ENCODE measurements at regions not wholly inside any gene's neighbourhood (a gene's known extent, or its start where the extent isn't known, plus 50 kb on each side); places are given as distances from the start of the nearest gene placed in this dataset.
A peak's percentile ranks its signal among the peaks of the same experiment; 100 is the strongest.

DNA sequence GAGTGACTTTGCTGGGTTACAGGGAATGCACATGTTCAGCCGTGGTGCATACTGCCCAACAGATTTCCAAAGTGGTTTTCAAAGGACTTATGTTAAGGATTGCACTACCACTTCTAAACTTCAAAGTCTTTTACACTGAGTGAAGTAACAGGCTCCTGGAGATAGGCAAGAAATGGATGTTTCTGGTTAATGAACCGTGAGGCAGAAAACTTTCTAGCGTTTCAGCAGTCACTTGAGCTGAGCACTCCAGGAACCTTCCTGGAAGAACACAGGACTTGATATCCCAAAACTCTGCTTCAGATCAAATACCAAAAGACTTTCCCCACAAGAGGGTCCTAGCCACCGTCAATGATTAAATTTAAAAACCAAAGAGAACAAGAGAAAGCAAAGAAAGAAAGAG, 74.3 kb upstream of the ATP1A1 start:
- H3K27me3 ChIP-seq: no peaks in the 10 kb centered on the region
- in situ Hi-C loops (cut with MboI; ENCODE audit: low sequenced_read_pairs in 4 of 4): no loop called here
- no peaks in the 10 kb centered on the region for H3K9me3 ChIP-seq
- no peak for ATAC-seq
- TF ChIP-seq, protein P1, sequence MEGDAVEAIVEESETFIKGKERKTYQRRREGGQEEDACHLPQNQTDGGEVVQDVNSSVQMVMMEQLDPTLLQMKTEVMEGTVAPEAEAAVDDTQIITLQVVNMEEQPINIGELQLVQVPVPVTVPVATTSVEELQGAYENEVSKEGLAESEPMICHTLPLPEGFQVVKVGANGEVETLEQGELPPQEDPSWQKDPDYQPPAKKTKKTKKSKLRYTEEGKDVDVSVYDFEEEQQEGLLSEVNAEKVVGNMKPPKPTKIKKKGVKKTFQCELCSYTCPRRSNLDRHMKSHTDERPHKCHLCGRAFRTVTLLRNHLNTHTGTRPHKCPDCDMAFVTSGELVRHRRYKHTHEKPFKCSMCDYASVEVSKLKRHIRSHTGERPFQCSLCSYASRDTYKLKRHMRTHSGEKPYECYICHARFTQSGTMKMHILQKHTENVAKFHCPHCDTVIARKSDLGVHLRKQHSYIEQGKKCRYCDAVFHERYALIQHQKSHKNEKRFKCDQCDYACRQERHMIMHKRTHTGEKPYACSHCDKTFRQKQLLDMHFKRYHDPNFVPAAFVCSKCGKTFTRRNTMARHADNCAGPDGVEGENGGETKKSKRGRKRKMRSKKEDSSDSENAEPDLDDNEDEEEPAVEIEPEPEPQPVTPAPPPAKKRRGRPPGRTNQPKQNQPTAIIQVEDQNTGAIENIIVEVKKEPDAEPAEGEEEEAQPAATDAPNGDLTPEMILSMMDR (IDR thresholded peaks at IDR 0.05 in 4 of 5, conservative IDR thresholded peaks at IDR 0.05 in 1 of 5): no peak
- TF ChIP-seq POLR2A (IDR thresholded peaks at IDR 0.05): no peak
- no peaks in the 10 kb centered on the region for H3K36me3 ChIP-seq
- H3K4me3 ChIP-seq: no peak overlapping the region
- no peak overlapping the region for H3K27ac ChIP-seq
- intact Hi-C loops (cut with DNase I; ENCODE audit: low total_unique reads): no loop called here
- no peak for DNase-seq
- no peaks in the 10 kb centered on the region for H3K4me1 ChIP-seq

DNA sequence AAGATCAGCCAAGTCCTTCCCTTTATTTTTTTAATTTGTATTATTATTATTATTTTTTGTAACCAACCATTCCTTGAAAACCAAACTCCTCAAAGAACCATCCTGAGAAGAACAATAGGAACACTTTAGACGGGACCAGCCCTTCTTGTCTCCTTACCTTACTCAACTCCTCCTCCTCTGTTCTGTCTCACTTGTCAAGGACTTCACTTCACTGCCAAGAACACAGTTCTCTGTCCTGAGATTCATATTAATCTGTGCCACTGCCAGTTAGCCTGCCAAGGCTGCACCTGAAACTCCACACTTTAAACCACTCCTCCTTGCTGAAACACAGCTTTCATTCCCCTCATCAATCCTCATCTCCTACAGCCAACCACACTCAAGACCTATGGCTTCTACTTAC, 73.8 kb upstream of the ATP1A1 start:
- in situ Hi-C loops (cut with MboI; ENCODE audit: low sequenced_read_pairs in 4 of 4) (no loop called here), intact Hi-C loops (cut with DNase I; ENCODE audit: low total_unique reads) (no loop called here)
- H3K9me3 ChIP-seq: no peaks in the 10 kb centered on the region
- no peak overlapping the region for H3K4me3 ChIP-seq
- H3K27ac ChIP-seq: no peak overlapping the region
- no peak for DNase-seq
- peak; percentile 39 to 65 for ATAC-seq
- H3K36me3 ChIP-seq: no peaks in the 10 kb centered on the region
- TF ChIP-seq, protein P1 (IDR thresholded peaks at IDR 0.05 in 4 of 5, conservative IDR thresholded peaks at IDR 0.05 in 1 of 5): no peak
- TF ChIP-seq POLR2A (IDR thresholded peaks at IDR 0.05): no peak
- H3K4me1 ChIP-seq: no peaks in the 10 kb centered on the region
- H3K27me3 ChIP-seq: no peaks in the 10 kb centered on the region

DNA sequence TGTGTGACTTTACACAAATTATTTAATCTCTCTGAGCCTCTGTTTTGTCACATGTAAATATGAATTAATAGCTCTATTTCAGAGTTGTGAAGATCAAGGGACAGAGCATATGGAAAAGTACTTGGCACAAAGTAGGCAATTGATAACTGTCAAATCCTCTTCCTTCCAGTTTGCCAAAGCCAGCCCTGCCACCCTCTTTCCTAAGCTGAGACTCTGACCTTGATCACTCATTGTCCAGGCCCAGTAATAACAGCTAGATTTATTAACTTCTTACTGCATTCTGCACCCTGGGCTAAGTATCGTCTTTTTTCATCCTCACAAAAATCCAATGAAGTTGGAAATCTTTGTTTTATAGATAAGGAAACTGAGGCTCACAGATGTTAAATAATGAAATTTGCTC, 70.8 kb upstream of the ATP1A1 start:
- Histone ChIP-seq H3K4me3 (no peak overlapping the region), H3K4me1 (no peaks in the 10 kb centered on the region), H3K27me3 (no peaks in the 10 kb centered on the region), H3K9me3 (no peaks in the 10 kb centered on the region), H3K27ac (no peak overlapping the region), H3K36me3 (no peaks in the 10 kb centered on the region)
- DNase-seq (no peak), ATAC-seq (no peak)
- TF ChIP-seq, protein P1 (IDR thresholded peaks at IDR 0.05 in 4 of 5, conservative IDR thresholded peaks at IDR 0.05 in 1 of 5): no peak
- TF ChIP-seq POLR2A (IDR thresholded peaks at IDR 0.05): no peak
- in situ Hi-C loops (cut with MboI; ENCODE audit: low sequenced_read_pairs in 4 of 4): no loop called here
- intact Hi-C loops (cut with DNase I; ENCODE audit: low total_unique reads): no loop called here

GRCh38 chr1:116306102-116306501, 66.9 kb upstream of the ATP1A1 start:
- no peak for ATAC-seq
- no peaks in the 10 kb centered on the region for H3K27me3 ChIP-seq
- no peak for DNase-seq
- no peak overlapping the region for H3K27ac ChIP-seq
- in situ Hi-C loops (cut with MboI; ENCODE audit: low sequenced_read_pairs in 4 of 4) (no loop called here), intact Hi-C loops (cut with DNase I; ENCODE audit: low total_unique reads) (no loop called here)
- no peaks in the 10 kb centered on the region for H3K9me3 ChIP-seq
- H3K4me3 ChIP-seq: no peak overlapping the region
- peaks cover 10 to 12% of the 10 kb centered on the region in 2 donors for H3K4me1 ChIP-seq
- TF ChIP-seq, protein P1 (IDR thresholded peaks at IDR 0.05 in 4 of 5, conservative IDR thresholded peaks at IDR 0.05 in 1 of 5): no peak
- TF ChIP-seq POLR2A (IDR thresholded peaks at IDR 0.05): no peak
- no peaks in the 10 kb centered on the region for H3K36me3 ChIP-seq

GRCh38 chr1:116306840-116307442, 66.1 kb upstream of the ATP1A1 start:
- H3K9me3 ChIP-seq: no peaks in the 10 kb centered on the region
- H3K4me3 ChIP-seq: no peak overlapping the region
- no peaks in the 10 kb centered on the region for H3K27me3 ChIP-seq
- peaks cover 12 to 14% of the 10 kb centered on the region in 2 donors for H3K4me1 ChIP-seq
- intact Hi-C loops (cut with DNase I; ENCODE audit: low total_unique reads): no loop called here
- no peaks in the 10 kb centered on the region for H3K36me3 ChIP-seq
- H3K27ac ChIP-seq: no peak overlapping the region
- DNase-seq: no peak
- no peak for TF ChIP-seq POLR2A (IDR thresholded peaks at IDR 0.05)
- no peak for ATAC-seq
- in situ Hi-C loops (cut with MboI; ENCODE audit: low sequenced_read_pairs in 4 of 4): no loop called here
